Endothelial cell of umbilical vein (primary cell): ENCODE measurements at regions not wholly inside any gene's neighbourhood (a gene's known extent, or its start where the extent isn't known, plus 50 kb on each side); places are given as distances from the start of the nearest gene placed in this dataset.

Experiments
- POLR2A ChIP-seq: IDR thresholded peaks from 2 replicates; pipeline ENCODE4 v1.6.1; 2012; ENCODE audit warnings: low read depth, mild to moderate bottlenecking, control low read depth, low read length
- POLR2AphosphoS5 ChIP-seq: IDR thresholded peaks from 2 replicates; pipeline ENCODE4 v1.6.1; 2012; ENCODE audit warnings: low read depth, mild to moderate bottlenecking, control low read depth, low read length, moderate library complexity; ENCODE audit not compliant: insufficient read depth
- TF ChIP-seq, protein P1 (sequence below), 2 donors: IDR thresholded peaks; 1 replicate in 1 of 2; 2 replicates in 1 of 2; pipeline ENCODE4 v1.5.1; 2011; ENCODE audit warnings: low read length in 2 of 2, mild to moderate bottlenecking in 2 of 2, moderate library complexity in 2 of 2, control low read depth in 1 of 2, inconsistent platforms in 1 of 2, low read depth in 1 of 2; ENCODE audit not compliant: insufficient read depth in 1 of 2; ENCODE audit errors: extremely low read depth in 1 of 2
- TF ChIP-seq, protein P2 (sequence below): IDR thresholded peaks from 2 replicates; pipeline ENCODE4 v1.6.1; 2011; ENCODE audit not compliant: insufficient read depth, insufficient read length

DNA sequence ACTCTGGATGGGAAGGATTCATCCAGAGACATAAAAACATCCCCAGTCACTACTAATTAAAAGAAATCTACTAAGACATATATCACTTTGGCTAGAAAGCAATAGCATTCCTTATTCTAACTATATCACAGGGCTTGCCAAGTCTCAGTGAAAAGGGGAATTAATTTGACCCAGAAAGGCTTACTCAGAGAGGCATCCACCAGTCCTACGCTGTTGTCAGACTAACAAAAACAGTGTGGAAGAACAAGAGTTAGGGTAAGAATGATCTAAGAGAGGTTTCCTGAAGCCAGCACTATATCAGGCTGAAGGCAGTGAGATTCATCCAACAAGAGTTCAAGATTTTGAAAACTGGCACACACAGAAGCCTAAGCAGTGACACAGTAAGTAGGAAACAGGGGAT is 126.1 kb downstream of the GDAP2 start:
- TF ChIP-seq POLR2A (no peak), POLR2AphosphoS5 (no peak)
- TF ChIP-seq, protein P1, sequence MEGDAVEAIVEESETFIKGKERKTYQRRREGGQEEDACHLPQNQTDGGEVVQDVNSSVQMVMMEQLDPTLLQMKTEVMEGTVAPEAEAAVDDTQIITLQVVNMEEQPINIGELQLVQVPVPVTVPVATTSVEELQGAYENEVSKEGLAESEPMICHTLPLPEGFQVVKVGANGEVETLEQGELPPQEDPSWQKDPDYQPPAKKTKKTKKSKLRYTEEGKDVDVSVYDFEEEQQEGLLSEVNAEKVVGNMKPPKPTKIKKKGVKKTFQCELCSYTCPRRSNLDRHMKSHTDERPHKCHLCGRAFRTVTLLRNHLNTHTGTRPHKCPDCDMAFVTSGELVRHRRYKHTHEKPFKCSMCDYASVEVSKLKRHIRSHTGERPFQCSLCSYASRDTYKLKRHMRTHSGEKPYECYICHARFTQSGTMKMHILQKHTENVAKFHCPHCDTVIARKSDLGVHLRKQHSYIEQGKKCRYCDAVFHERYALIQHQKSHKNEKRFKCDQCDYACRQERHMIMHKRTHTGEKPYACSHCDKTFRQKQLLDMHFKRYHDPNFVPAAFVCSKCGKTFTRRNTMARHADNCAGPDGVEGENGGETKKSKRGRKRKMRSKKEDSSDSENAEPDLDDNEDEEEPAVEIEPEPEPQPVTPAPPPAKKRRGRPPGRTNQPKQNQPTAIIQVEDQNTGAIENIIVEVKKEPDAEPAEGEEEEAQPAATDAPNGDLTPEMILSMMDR (IDR thresholded peaks at IDR 0.05; ENCODE audit: extremely low read depth in 1 of 2, insufficient read depth in 1 of 2, low read depth in 1 of 2, low read length in 2 of 2) = no peak
- TF ChIP-seq, protein P2, sequence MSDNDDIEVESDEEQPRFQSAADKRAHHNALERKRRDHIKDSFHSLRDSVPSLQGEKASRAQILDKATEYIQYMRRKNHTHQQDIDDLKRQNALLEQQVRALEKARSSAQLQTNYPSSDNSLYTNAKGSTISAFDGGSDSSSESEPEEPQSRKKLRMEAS = no peak
